Small intestine (tissue), 7 donors: ENCODE measurements at regions not wholly inside any gene's neighbourhood (a gene's known extent, or its start where the extent isn't known, plus 50 kb on each side); places are given as distances from the start of the nearest gene placed in this dataset.
"Not testable (repeated sequence)": the region's sequence is repeated elsewhere in the genome, so short reads cannot be mapped to it uniquely, and the experiment has no call there.

ENCODE experiments used
- DNase-seq, 2 donors: peaks; one replicate each; pipeline versions ENCODE4 v3.0.0 to v3.0.0-alpha.2; 2013
- FAIRE-seq: peaks from 2 replicates; lab custom pipeline; 2012; peaks lifted over from hg19 to GRCh38; lab: Jason Lieb, UNC
- H3K27ac ChIP-seq, 3 donors: one replicate each; pipeline ENCODE4 v1.5.1; 2013; ENCODE audit warnings: low read length in 2 of 3, mild to moderate bottlenecking in 2 of 3, control low read depth in 1 of 3, inconsistent platforms in 1 of 3, low read depth in 1 of 3, moderate library complexity in 1 of 3
- H3K27me3 ChIP-seq, 3 donors: one replicate each; pipeline ENCODE4 v1.6.1; 2013; ENCODE audit warnings: low read length in 3 of 3, inconsistent platforms in 1 of 3; ENCODE audit not compliant: control insufficient read depth in 3 of 3, insufficient read depth in 3 of 3
- H3K36me3 ChIP-seq, 3 donors: one replicate each; pipeline ENCODE4 v1.6.1; 2013; ENCODE audit warnings: low read length in 3 of 3, inconsistent platforms in 1 of 3, low read depth in 1 of 3, mild to moderate bottlenecking in 1 of 3, moderate library complexity in 1 of 3; ENCODE audit not compliant: control insufficient read depth in 3 of 3, insufficient read depth in 2 of 3
- H3K4me1 ChIP-seq, 3 donors: one replicate each; pipeline ENCODE4 v1.6.1; 2013; ENCODE audit warnings: low read length in 2 of 3, inconsistent platforms in 1 of 3, low read depth in 1 of 3, mild to moderate bottlenecking in 1 of 3, moderate library complexity in 1 of 3; ENCODE audit not compliant: control insufficient read depth in 3 of 3, insufficient read depth in 2 of 3
- H3K4me3 ChIP-seq, 3 donors: one replicate each; pipeline ENCODE4 v1.5.1; 2013; ENCODE audit warnings: low read length in 3 of 3, control low read depth in 1 of 3, inconsistent platforms in 1 of 3, low read depth in 1 of 3, mild to moderate bottlenecking in 1 of 3, moderate library complexity in 1 of 3
- H3K9me3 ChIP-seq, 2 donors: one replicate each; pipeline ENCODE4 v1.6.1; 2013; ENCODE audit warnings: low read depth in 1 of 2, low read length in 1 of 2; ENCODE audit not compliant: control insufficient read depth in 2 of 2, insufficient read depth in 1 of 2
- WGBS, 3 donors: extraction: QIAGEN DNeasy Blood & Tissue Kit; methylation state at CpG; one replicate each; pipeline ENCODE4 v1.1.7; 2013; 5-methylcytosine and 5-hydroxymethylcytosine counted together
- donor health status: healthy with polysubstance abuse.
- donor health status: control.
- donor health status: control.
- donor health status: Bipolar disorder and iron deficiency.
- donor health status: healthy.

DNA sequence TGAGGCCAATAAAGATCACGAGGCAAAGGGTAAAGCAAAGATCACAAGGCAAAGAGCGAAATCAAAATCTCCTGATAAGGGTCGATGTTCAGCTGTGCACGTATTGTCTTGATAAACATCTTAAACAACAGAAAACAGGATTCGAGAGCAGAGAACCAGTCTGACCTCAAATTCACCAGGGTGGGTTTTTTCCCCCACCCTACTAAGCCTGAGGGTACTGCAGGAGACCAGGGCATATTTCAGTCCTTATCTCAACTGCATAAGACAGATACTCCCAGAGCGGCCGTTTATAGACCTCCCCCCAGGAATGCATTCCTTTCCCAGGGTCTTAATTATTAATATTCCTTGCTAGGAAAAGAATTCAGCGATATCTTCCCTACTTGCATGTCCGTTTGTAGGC, 97.5 kb upstream of the C14orf180 start:
- not testable (repeated sequence) for H3K4me3 ChIP-seq, FAIRE-seq, DNase-seq, H3K27ac ChIP-seq, H3K36me3 ChIP-seq, H3K4me1 ChIP-seq, H3K27me3 ChIP-seq
- 46 to 70% (median 46%) methylated on average over 7 to 9 of the region's 9 CpGs for WGBS, 3 donors
- H3K9me3 ChIP-seq, result peaks cover 2 to 20% of the 10 kb centered on the region in 2 donors

DNA sequence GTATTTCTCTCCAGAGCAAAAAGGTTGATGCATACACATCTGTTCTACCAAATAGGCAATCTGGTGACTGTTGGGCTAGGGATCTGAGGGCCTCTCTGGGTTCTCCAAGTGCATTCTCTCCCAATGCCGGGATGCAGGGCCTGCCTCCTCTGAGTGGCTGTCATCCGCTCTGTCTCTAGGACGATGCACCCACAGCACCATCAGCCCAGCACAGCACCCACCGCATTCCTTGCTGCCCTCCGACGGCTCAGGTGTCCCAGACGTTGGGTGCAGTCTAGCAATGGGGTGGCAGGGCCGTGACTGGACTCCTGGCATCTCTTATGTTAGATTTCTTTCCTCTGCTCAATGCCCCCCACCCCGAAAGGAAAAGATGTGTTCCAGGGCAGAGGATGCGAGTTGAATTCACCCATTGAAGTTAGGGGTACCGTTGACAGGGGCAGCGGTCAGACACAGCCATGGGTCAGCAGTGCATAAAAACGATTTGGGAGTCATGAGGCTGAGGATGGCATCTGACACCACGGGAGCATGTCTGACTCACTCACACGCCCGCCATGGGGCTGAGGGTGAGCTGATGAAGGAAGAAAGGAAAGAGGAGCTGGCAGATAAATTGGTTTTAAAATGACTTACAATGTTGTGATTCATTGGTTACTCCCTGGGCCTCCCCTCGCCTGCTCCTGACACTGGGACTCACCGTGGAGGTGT, 93.2 kb upstream of the C14orf180 start:
- Histone ChIP-seq H3K9me3 (peaks cover 2 to 12% of the 10 kb centered on the region in 2 donors), H3K4me3 (no peak overlapping the region), H3K27me3 (no peaks in the 10 kb centered on the region), H3K27ac (no peak overlapping the region), H3K4me1 (no peaks in the 10 kb centered on the region), H3K36me3 (no peaks in the 10 kb centered on the region)
- no peak for FAIRE-seq
- no peak for DNase-seq
- WGBS, 3 donors, result 81 to 86% (median 83%) methylated on average over 18 of the region's 18 CpGs

DNA sequence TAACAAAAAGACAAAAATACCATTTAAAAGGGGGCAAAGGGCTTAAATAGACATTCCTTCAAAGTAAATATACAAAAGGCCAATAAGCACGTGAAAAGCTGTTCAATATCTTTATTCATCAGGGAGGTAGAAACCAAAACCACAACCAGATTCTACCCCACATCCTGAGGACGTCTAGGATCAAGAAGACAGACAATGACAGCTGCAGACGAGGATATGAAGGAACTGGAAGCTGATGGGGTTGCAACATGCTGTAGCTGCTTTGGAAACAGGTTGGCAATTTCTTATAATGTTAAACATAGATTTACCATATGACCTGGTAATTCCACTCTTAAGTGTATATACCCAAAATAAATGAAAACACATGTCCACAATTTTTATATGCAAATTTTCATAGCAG, 85.1 kb upstream of the C14orf180 start:
- FAIRE-seq (no peak), DNase-seq (no peak)

DNA sequence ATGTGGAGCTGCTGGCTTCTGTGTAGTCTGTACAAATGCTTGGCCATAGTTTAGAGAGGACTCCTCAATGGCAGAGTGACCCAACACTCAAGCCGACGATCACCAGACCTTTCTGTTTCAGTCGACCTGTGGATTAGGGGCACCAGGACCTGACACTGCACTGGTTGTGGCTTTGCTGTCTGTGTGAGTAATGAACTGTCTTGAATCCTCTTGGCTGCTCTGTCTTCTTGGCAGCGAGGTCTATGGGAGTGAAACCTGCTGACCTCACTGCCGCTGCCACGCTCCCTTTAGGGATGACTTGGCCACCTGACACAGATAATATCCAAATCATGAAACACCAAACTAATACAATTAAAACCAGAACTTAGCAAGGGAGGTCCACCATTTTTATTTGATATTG, 83.5 kb upstream of the C14orf180 start:
- Histone ChIP-seq H3K9me3 (peaks cover 0 to 6% of the 10 kb centered on the region in 2 donors), H3K4me3 (no peak overlapping the region), H3K27me3 (no peaks in the 10 kb centered on the region), H3K4me1 (no peaks in the 10 kb centered on the region), H3K36me3 (no peaks in the 10 kb centered on the region), H3K27ac (no peak overlapping the region)
- FAIRE-seq, result no peak
- WGBS, 3 donors, result 59 to 62% (median 60%) methylated on average over 6 of the region's 6 CpGs
- DNase-seq, result no peak

More for the DNA sequence above, 85.1 kb upstream of the C14orf180 start:
- Histone ChIP-seq H3K4me3 (no peak overlapping the region), H3K27me3 (no peaks in the 10 kb centered on the region), H3K4me1 (no peaks in the 10 kb centered on the region), H3K27ac (no peak overlapping the region), H3K36me3 (no peaks in the 10 kb centered on the region), H3K9me3 (peaks cover 0 to 6% of the 10 kb centered on the region in 2 donors)
- 38 to 45% (median 43%) methylated on average over 3 of the region's 3 CpGs for WGBS, 3 donors

DNA sequence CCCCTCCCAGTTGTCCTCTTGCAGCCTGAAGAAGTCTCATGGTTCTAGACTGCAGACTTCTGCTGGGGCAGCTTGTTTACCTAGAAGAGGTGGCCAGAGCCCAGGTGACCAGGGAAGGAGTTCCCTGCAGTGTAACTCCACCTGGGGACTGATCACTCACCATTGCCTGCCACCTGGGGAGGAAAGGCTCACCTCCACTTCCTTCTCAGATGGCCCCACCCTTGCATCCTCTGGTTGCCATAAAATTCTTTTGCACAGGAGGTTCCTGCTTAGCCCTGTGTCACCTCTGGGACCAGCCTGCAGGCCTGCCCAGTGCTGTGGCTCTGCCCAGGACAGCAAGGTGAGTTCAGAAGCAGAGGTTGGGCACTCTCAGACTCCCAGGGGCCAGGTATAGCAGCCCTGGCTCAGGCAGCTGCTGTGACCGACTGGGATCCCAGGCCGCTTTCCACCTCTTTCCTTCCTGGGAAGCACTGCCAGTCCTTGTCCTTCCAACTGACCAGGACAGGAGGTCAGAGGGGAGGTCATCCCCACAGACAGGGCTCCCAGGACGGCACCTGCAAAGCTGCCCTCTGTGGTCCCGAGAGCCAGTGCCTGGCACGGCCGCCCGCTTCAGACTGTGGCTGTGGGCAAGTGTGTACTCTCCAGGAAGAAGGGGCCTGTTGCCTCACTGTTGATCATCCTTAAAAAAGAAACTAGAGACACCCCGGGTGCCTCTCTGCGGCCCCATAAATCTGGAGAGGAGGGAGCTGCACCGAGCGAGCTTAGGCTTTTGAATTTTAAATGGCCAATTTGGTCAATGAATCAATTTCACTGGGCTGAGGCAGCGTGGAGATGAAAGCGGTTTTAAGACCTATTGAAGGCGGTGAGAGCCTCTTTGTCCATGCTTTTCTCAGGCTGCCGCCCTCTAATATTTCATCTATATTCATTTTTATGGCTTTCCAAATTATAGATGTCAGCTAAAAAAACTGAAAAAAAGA, 79.5 kb upstream of the C14orf180 start:
- H3K4me1 ChIP-seq, result no peaks in the 10 kb centered on the region
- DNase-seq, result peak in 1 of 2 donors; percentile 8
- H3K4me3 ChIP-seq, result no peak overlapping the region

DNA sequence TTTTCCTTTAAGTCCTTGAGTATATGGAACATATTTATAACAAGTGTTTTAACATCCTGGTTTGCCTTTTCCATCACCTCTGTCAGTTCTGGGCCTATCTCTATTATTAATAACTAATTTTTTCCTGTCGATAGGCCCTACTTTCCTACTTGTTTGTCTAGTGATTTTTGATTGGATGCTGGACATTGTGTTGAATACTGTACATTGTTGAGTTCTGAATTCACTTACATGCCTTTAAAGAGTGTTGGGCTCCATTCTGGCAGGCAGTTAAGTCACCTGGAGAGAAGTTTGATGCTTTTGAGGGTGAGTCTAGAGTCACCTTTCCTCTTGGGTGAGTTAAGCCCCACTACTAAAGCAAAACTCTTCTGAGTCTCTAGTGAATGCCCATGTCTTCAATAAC, 77.5 kb upstream of the C14orf180 start:
- Histone ChIP-seq H3K36me3 (no peaks in the 10 kb centered on the region), H3K27me3 (no peaks in the 10 kb centered on the region), H3K4me3 (no peak overlapping the region), H3K27ac (no peak overlapping the region), H3K9me3 (peaks cover 0 to 16% of the 10 kb centered on the region in 2 donors), H3K4me1 (no peaks in the 10 kb centered on the region)
- FAIRE-seq (no peak), DNase-seq (no peak)
- 93 to 97% (median 94%) methylated on average over 1 of the region's 1 CpG for WGBS, 3 donors

More for the DNA sequence above, 79.5 kb upstream of the C14orf180 start:
- Histone ChIP-seq H3K36me3 (no peaks in the 10 kb centered on the region), H3K27me3 (no peaks in the 10 kb centered on the region), H3K27ac (no peak overlapping the region), H3K9me3 (peaks cover 0 to 22% of the 10 kb centered on the region in 2 donors)
- WGBS, 3 donors, result 78 to 87% (median 86%) methylated on average over 15 of the region's 15 CpGs
- no peak for FAIRE-seq

DNA sequence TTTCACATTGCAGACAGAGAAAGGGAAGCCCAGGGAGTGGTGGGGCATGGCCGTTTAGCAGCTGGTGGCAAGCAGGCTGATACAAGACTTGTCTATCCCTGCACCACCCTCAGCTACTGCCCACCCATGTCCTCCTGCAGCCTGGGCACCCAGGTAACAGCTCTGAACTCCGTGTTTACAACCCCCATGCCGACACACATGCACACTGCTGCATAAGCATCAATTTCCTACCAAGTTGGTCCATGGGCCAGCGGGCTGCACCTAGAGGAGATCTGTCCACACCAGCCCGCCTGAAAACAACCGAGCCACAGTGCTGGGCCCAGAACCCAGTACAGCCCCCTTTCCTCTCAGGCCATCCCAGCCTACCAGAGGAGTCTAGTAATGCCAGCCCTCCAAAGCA, 75.9 kb upstream of the C14orf180 start:
- Histone ChIP-seq H3K27me3 (peaks cover 0 to 3% (median 0%) of the 10 kb centered on the region in 3 donors), H3K27ac (no peak overlapping the region), H3K36me3 (no peaks in the 10 kb centered on the region), H3K4me1 (no peaks in the 10 kb centered on the region), H3K4me3 (no peak overlapping the region), H3K9me3 (peaks cover 0 to 23% of the 10 kb centered on the region in 2 donors)
- whole genome bisulfite sequencing, 3 donors, result 54 to 68% (median 65%) methylated on average over 6 of the region's 6 CpGs
- no peak for FAIRE-seq
- no peak for DNase-seq

DNA sequence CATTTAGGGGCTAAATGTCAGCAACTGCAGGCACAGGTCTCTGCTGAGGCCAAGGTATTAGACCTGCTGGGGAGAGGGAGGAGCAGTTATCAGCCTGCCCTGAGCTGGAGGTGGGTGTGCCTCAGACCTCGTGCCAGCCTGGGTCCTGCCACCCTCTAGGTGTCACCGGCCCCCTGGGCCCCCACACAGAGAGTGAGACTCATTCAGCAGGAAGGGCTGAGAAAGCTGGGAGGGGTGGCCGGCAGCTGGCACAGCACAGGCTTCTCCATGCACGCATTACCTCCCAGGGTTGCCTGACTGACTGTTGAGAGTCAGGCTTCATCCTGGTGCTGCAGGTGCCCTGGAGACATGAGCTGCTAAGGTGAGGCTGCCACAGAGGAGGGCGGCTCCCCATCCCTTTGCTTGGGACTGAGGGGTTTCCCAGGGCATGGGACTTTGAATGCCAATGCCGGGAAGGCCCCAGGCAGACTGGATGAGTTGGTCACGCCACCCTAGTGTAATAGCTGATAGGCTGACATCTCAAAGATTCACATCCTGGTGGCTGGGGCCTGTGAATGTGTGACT, 75.3 kb upstream of the C14orf180 start:
- Histone ChIP-seq H3K4me1 (no peaks in the 10 kb centered on the region), H3K27ac (no peak overlapping the region), H3K4me3 (no peak overlapping the region), H3K36me3 (no peaks in the 10 kb centered on the region), H3K9me3 (peaks cover 0 to 23% of the 10 kb centered on the region in 2 donors), H3K27me3 (peaks cover 0 to 3% (median 0%) of the 10 kb centered on the region in 3 donors)
- WGBS, 3 donors, result 58 to 79% (median 67%) methylated on average over 6 to 7 of the region's 7 CpGs
- DNase-seq, result no peak
- no peak for FAIRE-seq
